T-helper 1 cell treated with Interleukin-12 subunit alpha and Interleukin-12 subunit beta and Interleukin-4 antibody, amounts not matched to agents 30 ng/mL and 1 ng/mL, for 36 hours (primary cell): ENCODE measurements at regions not wholly inside any gene's neighbourhood (a gene's known extent, or its start where the extent isn't known, plus 50 kb on each side); places are given as distances from the start of the nearest gene placed in this dataset.

Source experiments
- intact Hi-C: fragments of 100-400 bp; cut with micrococcal nuclease; formaldehyde crosslinking; loops from one replicate; pipeline ENCODE4 v1.15.1; 2024

DNA sequence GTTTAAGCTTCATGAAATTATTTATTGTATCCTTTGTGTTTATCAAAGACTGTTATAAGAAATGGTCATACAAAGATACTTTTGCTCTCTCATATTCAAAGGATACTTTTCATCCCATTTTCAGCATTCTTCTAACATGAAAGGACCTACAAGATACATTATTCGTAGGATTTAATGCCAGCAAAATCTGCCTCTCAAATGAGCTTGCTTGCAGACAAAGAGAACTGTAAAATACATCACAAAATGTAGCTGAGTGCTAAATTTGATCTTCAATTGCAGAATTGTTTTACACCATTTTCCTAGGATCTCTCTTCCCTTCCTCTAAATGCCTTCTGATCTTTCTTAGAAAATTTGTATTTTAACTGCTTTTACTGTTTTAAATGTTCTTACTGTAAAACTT, 333.0 kb upstream of the NAV3 start:
- intact Hi-C loops, result no loop called here

DNA sequence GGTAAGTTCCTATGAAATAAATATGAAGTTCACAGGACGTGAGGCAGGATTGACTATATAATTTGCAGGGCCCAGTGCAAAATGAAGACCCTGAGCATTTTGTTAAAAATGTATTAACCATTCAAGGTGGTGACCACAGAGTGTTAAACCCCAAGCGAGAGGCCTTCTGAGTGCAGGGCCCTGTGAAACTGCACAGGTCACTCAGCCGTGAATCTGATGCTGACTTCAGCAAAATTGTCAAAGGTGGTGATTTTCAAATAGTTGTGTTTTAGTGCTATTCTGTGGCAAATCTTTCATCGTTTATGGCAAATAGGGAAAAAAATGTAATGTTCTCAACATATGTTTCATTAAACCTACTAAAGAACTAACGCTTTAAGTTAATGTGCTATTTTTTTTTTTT, 334.0 kb upstream of the NAV3 start:
- intact Hi-C loops, result no loop called here

DNA sequence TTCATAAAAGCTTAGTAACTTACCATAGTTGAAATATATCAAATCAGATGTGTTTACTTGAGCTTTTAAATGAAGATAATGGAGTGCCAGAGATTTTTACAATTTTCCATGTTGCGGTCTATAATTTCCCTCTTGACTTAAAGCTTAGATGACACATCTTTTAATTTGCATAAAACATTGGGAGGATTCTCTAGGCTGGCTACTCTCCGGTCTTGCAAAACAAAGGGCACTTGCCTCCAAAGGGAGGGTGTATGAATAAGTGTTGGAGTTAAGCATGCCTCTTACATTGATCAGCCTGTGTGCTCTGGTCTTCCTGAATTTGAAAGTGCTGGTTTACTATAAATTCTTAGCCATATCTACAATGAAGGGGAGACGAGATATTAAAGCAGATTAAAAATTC, 336.4 kb upstream of the NAV3 start:
- intact Hi-C loops, result no loop called here

DNA sequence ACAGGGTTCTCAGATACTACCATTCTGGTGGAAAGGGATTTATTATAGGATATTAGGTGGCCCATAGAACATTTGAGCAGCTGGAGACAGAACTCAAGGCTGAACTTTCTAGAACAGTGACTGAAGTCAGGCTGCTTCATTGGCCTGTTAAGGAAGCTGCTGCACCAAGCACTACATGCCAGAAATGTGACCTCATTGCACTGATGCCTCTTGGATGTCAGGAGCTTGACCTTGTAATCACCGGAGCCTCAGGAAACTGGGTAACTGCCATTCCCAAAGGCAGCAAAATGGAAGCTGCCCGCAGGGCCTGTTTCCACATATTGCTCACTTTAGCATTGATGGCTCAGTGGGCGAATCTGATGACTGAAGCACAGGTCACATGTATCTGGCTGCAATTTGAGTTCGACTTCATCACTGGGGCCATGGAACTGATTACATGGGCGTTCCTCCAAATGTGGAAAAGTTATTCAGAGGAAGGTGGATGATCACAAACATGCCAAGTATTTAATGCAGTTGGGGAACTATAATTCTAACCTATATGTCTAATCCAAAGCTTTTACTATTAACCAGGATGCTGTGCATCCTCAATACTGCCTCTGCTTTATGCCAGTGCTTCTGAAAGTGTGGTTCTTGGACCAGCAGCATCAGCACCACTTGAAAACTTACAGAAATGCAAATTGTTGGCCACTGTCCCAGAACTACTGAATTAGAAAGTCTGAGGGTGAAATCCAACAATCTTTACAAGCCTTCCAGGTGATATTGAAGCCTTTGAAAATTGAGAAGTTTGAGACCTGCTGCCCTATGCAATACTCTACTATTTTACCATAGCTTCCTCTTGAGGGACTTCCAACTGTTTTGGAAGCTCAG, 337.2 kb upstream of the NAV3 start:
- intact Hi-C loops, result no loop called here

DNA sequence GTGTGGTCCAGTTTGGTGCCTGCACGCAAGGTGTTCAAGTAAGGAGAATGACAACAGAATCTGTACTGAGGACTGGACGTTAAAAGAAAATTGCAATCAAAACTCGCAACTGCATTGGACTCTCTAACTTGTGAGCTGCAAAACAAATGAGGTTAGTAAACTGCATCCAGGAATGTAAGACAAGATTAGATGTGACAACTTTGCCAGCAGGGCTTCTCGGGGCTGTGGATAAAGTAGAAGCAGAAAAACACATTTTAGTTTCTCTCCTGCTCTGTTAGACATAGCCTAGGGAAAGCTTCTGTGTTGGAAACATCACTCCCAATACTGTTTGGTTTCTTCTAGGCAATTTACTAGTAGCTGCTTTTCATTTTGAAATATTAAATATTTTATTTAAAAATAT, 338.2 kb upstream of the NAV3 start:
- intact Hi-C loops, result no loop called here

DNA sequence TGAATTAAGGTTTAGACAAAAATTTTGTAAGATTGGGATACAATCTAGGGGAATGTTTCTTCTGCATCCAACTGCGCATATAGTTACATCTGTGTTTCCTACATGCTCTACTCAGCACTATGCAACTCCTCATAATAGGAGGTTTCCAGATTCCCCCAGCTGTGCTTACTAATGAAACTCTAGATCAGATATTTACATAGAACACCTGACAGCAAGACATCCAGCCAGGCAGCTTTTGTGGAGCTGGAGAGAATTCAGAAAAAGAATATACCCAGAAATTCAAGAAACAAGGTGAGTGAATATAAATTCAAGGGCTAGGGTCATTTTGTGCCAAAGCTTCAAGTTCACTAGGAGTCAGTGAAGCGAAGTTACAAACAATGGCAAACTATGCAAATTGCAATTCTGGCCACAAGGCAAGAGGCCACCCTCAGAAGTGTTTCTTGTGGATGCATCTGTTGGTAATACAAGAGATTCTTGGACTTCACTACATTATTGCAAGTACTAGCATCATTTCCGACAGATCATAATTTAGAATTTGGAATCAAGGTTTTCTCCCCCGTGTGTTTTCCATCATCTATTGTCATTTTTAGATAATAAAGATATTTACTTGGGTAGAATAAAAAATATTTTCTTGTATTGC, 341.2 kb upstream of the NAV3 start:
- intact Hi-C loops, result no loop called here

DNA sequence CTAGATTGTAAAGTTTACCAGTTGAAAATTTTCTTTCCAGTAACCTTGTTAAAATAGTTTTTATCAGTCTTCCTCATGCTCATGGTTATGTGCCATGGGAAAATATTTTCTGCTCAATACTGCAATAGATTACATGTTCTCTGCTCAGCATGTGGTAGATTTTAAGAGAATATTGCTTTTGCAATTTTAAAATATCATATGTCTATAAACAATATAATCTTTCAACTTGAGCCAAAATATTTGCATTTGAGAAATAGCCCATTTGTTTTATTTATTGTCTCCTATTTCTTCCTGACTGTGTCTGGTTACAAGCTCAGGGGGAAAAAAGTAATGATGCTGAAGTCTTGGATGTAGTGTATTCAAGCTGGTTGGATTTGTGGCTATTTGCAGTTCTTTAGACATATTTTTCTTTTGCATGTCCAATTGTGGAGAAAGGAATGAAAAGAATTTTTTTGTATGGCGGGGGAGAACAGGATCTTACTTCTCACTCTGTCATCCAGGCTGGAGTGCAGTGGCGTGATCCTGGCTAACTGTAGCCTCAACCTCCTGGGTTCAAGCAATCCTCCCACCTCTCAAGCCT, 342.6 kb upstream of the NAV3 start:
- intact Hi-C loops, result no loop called here

DNA sequence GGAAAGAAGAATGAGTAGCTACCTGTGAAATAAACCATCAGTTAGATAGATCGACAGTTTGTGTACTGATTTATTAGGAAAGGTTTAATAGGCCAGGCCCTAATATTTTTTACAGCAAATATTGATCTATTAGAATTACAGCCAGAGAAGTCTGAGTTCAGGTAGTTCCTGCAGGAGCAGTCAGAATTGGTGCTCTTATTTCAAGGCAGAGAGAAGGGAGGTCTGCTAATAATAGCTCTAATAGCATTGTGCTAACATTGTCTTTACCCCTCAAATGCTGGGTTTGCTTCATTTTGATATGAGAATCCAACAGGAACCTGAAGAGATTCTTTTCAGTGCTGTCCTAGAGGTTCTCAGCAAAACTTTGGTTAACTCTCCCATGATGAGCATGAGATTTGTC, 343.8 kb upstream of the NAV3 start:
- intact Hi-C loops, result no loop called here

DNA sequence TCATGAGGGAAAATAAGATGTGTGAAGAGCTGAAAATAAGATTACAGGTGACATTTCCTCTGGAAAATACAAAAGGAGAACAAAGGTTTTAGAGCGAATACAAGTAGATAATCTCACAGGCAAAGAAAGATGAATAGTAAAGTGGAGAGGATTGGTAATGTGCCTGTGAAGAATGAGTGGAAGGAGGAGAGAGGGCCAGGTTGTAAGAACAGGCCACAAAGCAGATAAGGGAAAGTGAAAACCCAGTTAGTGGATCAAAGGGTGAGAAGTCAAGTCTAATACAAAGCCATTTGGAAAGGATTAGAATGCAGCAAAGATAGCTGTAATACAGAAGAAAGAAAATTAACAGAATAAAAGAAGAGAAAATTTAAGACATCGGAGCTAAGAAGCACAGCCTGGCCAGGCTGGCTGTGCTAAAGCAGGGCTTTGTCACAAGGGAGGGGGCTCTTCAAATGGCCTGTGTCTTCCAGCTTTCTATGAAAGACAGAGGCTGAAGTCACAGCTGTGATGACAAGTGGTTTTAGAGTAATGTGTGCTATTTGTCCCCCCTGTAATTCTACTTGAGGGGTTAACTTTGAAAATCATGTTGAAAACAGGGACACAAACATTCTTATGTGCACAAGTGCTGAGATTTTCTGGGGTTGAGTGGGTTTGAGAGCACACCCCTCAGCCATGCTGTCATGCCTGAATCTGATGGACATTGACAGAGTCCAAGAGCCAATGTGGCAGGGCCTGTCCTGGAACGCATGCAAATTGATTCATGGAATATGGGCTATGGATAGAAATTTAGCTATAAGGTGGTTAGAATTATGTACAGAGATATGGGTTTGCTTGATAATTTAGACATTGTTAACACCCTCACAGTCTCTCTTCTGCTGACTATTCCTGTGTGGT, 344.5 kb upstream of the NAV3 start:
- intact Hi-C loops, result no loop called here

DNA sequence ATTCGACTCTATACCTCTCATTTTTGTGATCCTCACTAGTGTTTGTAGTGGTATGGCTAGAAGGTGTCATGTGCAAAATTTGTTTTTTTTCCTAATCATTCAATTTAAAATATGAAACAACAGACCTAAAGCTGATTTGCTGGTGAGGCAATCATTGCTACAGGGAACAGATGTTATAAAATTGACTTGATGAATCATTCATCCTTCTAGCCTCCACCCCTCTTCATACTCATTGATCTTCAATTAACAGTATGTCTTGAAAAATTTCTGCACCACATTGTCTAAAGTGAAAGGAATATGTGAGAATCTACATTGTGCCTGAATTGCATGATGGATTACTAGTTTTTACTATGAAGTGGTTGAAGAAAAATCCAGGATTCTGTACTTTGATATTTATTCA, 349.0 kb upstream of the NAV3 start:
- intact Hi-C loops, result no loop called here

DNA sequence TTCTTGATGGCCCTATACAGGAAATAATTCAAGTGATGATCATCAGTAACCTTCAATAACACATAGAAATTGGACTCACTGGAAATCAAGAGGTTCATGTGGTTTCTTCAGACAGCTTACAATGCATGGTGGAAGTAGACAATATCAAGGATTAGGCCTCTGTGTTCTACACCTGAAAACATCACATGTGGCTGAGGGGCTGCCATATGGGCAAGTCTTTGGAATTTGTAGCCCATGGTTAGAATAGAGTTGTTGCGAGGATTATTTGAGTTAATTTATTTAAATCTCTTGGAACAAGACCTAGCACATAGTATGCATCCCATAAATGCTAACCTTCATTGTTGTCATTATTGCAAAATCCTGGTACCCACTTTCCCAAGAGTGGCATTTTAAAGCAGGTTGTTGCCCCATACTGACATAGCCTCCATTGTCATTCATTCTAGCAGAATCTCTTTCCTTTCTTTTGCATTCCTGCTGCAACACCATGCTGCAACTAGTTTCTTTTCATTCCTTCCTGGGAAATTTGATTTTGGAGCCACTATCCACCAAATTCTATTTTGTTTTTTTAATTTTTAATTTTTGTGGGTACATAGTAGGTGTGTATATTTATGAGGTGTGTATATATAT, 352.7 kb upstream of the NAV3 start:
- intact Hi-C loops, result no loop called here

DNA sequence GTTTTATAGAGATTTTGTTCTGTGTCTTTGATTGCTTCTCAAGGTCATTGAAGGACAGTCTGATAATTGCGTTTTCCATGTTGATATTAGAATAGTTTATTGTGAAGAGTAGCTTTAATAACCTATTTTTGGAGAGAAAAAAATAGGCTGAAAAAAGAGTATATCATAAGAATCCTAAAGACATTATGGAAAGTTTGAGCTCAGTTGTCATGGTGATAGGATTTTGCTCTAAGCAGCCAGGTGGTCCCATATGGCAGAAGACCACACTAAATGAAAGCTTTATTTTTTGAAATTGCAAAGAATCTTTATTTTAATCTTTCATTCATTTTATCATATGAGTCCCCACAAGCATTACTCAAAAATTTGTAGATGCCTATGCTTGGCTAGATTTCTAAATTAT, 358.9 kb upstream of the NAV3 start:
- intact Hi-C loops, result no loop called here

DNA sequence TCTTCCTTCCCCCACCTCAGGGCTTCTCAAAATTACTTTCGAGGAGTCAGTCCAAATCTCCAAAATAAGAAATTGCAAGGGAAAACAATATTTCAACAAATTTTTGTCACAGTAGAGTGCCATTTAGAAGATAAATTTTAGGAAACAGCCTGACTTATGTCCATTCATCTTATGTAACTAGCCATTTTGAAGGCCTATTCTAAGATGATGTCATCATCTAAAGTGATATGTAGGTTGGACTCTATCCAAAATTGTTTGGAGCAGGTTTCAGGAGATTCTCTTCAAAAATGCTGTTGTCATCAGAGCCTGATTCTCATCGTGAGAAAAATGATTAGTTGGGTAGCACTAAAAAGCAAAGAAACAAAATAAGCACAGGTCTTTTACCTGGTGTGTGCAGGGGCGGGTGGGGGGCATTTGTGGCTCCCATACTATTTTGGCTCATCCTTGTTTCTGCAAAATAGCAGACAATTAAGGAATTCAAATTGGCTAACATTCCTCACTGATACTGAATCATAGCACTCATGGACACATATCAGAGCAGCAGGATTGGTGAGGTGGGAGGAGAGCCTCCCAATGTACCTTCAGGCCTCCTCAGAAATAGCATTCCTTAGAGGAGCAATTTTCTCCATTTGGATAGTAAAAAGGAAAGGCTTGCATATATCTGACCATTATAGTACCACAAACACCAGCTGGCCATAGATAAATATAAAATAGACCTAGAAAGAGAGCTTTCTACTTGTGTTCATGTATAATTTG, 360.9 kb upstream of the NAV3 start:
- intact Hi-C loops, result no loop called here

DNA sequence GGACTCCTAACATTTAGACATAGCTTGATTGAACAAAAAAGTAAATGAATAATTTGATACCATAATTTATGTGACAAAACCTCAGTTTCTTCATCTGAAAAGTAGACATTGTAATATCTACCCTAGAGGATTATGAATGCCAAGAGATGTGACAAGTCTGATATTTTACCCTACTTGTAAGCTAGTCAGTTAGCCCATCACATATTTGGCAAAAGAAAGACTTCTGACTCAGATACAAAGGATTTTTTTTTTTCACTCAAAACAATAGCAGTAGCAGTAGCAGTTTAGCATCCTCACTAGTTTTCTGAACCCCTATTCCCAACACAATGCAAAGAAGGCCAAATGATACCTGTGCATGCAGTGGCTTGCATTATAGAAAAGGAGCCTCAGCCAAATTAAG, 377.3 kb upstream of the E2F7 start:
- intact Hi-C loops, result no loop called here

DNA sequence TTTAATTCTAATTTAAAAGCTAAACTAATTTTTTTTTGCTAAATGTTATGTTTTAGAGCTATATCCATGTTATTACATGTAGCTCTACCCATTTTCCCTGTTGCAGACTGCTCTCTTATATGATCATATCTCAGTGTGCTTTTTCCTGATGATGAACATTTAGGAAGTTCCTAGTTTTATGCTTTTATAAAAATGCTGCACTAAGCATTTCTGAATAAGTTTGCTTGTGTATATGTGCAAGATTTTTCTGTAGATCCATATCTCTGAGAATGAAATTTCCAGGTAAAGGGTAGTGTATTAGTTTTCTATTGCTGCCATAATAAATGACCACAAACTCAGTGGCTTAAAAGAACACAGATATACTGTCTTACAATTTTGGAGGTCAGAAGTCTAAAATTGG, 374.4 kb upstream of the E2F7 start:
- intact Hi-C loops, result no loop called here

DNA sequence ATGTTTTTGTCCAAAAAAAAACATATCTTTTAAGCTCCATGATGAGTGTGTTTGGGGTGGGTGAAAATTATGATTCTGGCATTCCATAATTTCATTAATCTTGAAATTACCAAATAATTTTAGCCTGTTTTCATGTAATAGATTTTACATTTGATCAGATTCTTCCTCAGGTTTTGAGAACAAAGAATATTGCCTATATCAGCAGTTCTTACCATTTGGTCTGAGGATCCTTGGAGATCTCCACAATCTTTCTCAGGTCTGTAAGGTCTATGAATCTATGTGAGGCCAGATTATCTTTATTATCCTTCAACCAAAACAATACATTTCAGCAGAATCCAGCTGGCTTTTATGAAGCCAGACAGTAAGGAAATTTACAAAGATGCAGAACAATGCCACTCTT, 373.3 kb upstream of the E2F7 start:
- intact Hi-C loops, result no loop called here

DNA sequence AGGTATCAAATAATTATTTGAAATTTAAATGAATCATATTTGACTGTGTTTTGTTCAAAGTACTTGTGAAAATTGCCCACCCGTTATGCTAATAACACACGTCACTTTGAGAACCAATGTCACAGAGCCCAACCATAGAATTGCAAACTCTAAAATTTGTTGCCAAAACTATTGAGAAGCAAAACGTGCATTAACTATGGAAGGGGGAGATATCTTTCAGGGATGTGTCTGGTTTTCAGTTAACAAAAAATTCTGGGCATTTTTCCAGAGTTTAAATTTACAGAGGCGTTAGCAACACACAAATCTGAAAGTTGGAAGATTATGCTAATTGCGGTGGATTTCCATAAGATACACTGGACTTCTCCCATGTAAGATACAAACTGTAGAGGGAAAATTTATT, 371.8 kb upstream of the E2F7 start:
- intact Hi-C loops, result no loop called here

DNA sequence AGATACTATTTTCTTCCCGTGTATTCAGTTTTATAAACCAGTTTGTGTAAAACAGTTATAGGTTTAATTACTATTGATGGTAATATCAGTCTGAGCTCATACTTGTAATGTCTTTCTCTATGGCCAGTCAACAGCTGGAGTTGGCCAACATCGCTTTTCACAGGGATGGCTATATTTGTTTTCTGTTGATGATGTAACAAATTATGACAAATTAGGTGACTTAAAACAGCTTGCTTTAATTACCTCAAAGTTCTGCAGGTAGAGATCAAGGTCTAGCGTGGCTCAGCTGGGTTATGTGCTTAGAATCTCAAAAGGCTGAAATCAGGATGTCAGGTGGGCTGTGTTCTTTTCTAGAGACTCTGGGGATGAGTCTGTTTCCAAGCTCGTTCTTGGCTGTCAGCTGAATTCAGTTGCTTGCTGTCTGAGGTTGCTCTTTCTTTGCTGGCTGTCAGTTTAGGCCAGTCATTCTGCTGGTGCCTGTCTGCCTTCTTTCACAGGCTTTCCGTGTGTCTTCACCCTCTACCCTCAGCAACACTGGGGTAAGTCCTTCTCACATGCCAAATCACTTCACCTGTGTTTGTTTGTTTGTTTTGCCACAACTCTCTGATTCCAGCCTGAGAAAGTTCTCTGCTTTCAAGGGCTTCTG, 370.2 kb upstream of the E2F7 start:
- intact Hi-C loops, result no loop called here

DNA sequence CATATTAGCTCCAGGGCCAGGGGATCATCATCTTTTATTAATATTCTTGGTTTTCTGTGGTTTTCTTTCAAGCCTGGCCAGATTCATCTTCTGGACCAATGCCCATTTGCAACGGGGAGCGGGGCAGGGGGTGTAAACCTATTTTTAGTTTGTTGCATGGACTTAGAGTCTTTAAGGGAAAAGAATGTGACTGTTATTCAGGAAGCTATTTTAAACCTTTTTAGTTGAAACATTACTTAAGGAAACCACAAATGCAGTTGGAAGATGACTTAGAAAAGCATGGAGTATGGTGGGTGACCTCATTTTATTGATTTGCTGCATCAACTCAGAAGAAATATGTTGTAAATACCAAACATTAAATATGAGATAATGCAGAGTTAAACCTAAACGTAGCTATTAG, 368.4 kb upstream of the E2F7 start:
- intact Hi-C loops, result no loop called here

DNA sequence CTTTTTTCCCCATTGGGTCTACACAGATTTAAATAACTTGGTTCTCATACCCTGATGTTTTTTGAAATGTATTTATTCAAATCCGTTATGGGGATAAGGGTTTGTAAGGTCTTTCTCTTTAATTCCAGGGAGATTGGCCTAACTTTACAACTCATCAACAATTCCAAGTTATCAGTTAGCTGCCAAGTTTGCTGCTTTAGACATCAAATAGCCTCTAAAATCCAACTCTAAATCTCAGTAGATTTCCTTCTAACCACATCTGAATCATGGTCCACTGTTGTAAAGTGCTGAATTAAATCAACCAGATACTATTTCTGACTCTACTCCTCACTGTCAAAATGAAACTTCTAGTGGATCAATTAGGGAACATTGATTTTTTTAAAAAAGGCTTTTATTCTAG, 364.1 kb upstream of the E2F7 start:
- intact Hi-C loops, result no loop called here
